GM18517 (cell line): ENCODE measurements at regions not wholly inside any gene's neighbourhood (a gene's known extent, or its start where the extent isn't known, plus 50 kb on each side); places are given as distances from the start of the nearest gene placed in this dataset.
A peak's percentile ranks its signal among the peaks of the same experiment; 100 is the strongest.

Experiments
- ATAC-seq: cut with Tn5 transposase; IDR thresholded peaks from one replicate; pipeline ENCODE4 v1.9.1; 2021; ENCODE audit warnings: mild to moderate bottlenecking, moderate library complexity; ENCODE audit not compliant: unreplicated experiment

GRCh38 chr15:37679627-37680026 is 254.8 kb upstream of the TMCO5A start:
- ATAC-seq, result no peak

GRCh38 chr15:37682304-37682703 is 252.1 kb upstream of the TMCO5A start:
- ATAC-seq, result no peak

- no peak for ATAC-seq
These were observed 242.5 kb upstream of the TMCO5A start for GRCh38 chr15:37691911-37692310.

GRCh38 chr15:37693926-37694325 is 240.5 kb upstream of the TMCO5A start:
- ATAC-seq, result no peak

- no peak for ATAC-seq
These were observed 238.7 kb upstream of the TMCO5A start for GRCh38 chr15:37695719-37696118.

GRCh38 chr15:37698679-37699078 is 235.8 kb upstream of the TMCO5A start:
- no peak for ATAC-seq

GRCh38 chr15:37701230-37701629 is 233.2 kb upstream of the TMCO5A start:
- ATAC-seq, result no peak

GRCh38 chr15:37709669-37710068 is 224.8 kb upstream of the TMCO5A start:
- no peak for ATAC-seq

GRCh38 chr15:37715101-37715500 is 219.3 kb upstream of the TMCO5A start:
- ATAC-seq, result no peak

GRCh38 chr15:37720267-37720666 is 214.2 kb upstream of the TMCO5A start:
- ATAC-seq, result no peak

- ATAC-seq, result no peak
These were observed 203.2 kb upstream of the TMCO5A start for GRCh38 chr15:37731146-37731746.

- ATAC-seq, result no peak
These were observed 200.8 kb upstream of the TMCO5A start for GRCh38 chr15:37733628-37734027.

GRCh38 chr15:37740623-37741141 is 193.8 kb upstream of the TMCO5A start:
- ATAC-seq, result no peak

- ATAC-seq, result no peak
These were observed 190.6 kb upstream of the TMCO5A start for GRCh38 chr15:37743826-37744225.

- no peak for ATAC-seq
These were observed 189.9 kb upstream of the TMCO5A start for GRCh38 chr15:37744521-37744920.

- ATAC-seq, result no peak
These were observed 183.0 kb upstream of the TMCO5A start for GRCh38 chr15:37751401-37751800.

- no peak for ATAC-seq
These were observed 178.0 kb upstream of the TMCO5A start for GRCh38 chr15:37756407-37756806.

GRCh38 chr15:37758412-37758811 is 176.0 kb upstream of the TMCO5A start:
- ATAC-seq, result no peak

- peak; percentile 74 for ATAC-seq
These were observed 169.7 kb upstream of the TMCO5A start for GRCh38 chr15:37764733-37765191.

GRCh38 chr15:37765786-37766185 is 168.7 kb upstream of the TMCO5A start:
- no peak for ATAC-seq

- ATAC-seq, result no peak
These were observed 166.5 kb upstream of the TMCO5A start for GRCh38 chr15:37767841-37768455.

- ATAC-seq, result no peak
These were observed 163.0 kb upstream of the TMCO5A start for GRCh38 chr15:37771465-37771864.
